ENCODE measurements at regions not wholly inside any gene's neighbourhood (a gene's known extent, or its start where the extent isn't known, plus 50 kb on each side); places are given as distances from the start of the nearest gene placed in this dataset.

GRCh38 chr1:234774971-234775370, 165.0 kb upstream of the IRF2BP2 start:
- Mint-ChIP-seq H3K4me1 (peaks cover 27 to 30% of the 10 kb centered on the region in 2 donors), H3K27me3 (ENCODE audit: low read depth in 3 of 3) (peaks cover 7 to 9% (median 9%) of the 10 kb centered on the region in 3 donors), H3K4me3 (peak overlapping the region in 3 of 5 donors; percentile 38 to 51 (median 39)), H3K27ac (peak overlapping the region in 5 of 6 donors; percentile 25 to 73 (median 51)), H3K9me3 (no peaks in the 10 kb centered on the region), H3K36me3 (no peaks in the 10 kb centered on the region)
- no peak for DNase-seq

DNA sequence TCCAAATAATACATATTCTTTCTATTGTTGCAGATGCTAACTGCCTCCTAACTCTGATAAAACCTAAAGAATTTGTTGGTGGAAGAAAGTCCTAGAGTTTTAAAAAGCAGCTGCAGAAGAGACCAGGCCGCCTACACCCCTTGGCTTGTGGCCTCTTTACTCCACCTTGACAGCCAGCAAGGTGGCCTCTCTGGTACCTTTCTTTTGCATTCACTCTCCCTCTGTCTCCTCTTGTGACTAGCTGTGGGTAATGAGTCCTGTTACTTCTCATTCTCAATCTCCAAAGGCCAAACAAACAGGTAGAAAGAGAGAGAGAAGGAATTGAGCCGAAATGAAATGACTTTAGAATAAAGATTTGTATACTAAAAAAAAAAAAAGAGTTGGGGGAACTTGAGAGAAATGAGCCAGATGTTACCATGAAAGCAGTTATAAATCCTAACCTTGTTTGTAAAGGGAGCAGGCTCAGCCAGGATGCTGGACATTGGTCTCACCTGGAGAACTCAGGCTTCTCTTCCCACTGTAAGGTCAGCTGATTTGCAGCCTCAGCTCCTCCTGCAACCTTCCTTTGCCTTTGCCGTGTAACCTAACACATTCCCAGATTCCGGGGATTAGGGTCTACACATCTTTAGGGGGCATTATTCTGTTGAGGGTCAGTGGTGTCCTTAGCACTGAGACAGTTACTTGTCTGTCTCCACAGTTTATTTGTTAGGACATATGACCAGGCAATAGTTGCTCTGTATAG, 164.1 kb upstream of the IRF2BP2 start:
- DNase-seq: no peak
- Mint-ChIP-seq H3K27ac (peak overlapping the region in 4 of 6 donors; percentile 9 to 96 (median 34)), H3K36me3 (peaks cover 0 to 3% (median 0%) of the 10 kb centered on the region in 3 donors), H3K9me3 (no peaks in the 10 kb centered on the region), H3K27me3 (ENCODE audit: low read depth in 3 of 3) (peaks cover 9% of the 10 kb centered on the region in 3 donors), H3K4me3 (peak overlapping the region in 1 of 5 donors; percentile 43), H3K4me1 (peaks cover 32 to 37% of the 10 kb centered on the region in 2 donors)

GRCh38 chr1:234772345-234773147, 162.6 kb upstream of the IRF2BP2 start:
- peak; percentile 86 to 88 (median 87) for DNase-seq
- Mint-ChIP-seq H3K9me3 (no peaks in the 10 kb centered on the region), H3K27ac (peak overlapping the region; percentile 96 to 99 (median 98)), H3K36me3 (peaks cover 0 to 3% (median 0%) of the 10 kb centered on the region in 3 donors), H3K4me1 (peaks cover 32 to 46% of the 10 kb centered on the region in 2 donors), H3K27me3 (ENCODE audit: low read depth in 3 of 3) (peaks cover 9% of the 10 kb centered on the region in 3 donors), H3K4me3 (peak overlapping the region; percentile 78 to 87 (median 83))

DNA sequence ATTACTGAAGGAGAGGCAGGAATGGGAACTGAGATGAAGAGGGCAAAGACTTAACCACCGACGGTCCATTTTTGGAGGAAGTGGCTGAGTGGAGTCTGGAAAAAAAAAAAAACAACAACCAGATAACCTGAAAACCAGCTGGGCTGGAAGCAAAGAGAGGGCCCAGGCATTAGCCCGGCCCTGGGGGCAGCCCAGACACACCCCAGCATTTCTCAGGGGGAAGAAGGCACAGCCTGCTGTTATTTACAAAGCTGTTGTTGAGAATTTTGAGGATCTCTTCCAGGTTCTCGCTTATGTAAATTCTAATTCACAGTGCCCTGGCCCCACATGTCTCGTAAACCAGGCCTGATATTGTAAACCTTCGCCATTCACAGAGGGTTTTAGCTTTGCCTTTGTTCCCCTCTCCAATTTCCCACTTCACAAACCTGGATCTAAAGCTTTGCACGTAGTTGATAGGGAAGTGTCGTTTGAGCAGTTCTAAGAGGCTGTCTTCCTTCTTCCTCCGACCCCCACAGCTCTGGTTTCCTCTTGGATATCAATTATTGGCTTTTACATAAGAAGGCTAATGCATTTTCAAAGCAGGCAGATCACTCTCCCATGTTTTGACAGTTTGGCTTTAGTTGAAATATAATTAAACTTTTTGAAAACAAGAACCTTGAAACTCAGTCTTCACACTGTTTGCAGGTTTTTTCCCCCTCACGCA, 161.8 kb upstream of the IRF2BP2 start:
- Mint-ChIP-seq H3K4me1 (peaks cover 32 to 53% of the 10 kb centered on the region in 2 donors), H3K4me3 (peak overlapping the region; percentile 78 to 87 (median 83)), H3K9me3 (no peaks in the 10 kb centered on the region), H3K36me3 (peaks cover 0 to 3% (median 0%) of the 10 kb centered on the region in 3 donors), H3K27me3 (ENCODE audit: low read depth in 3 of 3) (peaks cover 9% of the 10 kb centered on the region in 3 donors), H3K27ac (peak overlapping the region; percentile 96 to 99 (median 98))
- no peak for DNase-seq

DNA sequence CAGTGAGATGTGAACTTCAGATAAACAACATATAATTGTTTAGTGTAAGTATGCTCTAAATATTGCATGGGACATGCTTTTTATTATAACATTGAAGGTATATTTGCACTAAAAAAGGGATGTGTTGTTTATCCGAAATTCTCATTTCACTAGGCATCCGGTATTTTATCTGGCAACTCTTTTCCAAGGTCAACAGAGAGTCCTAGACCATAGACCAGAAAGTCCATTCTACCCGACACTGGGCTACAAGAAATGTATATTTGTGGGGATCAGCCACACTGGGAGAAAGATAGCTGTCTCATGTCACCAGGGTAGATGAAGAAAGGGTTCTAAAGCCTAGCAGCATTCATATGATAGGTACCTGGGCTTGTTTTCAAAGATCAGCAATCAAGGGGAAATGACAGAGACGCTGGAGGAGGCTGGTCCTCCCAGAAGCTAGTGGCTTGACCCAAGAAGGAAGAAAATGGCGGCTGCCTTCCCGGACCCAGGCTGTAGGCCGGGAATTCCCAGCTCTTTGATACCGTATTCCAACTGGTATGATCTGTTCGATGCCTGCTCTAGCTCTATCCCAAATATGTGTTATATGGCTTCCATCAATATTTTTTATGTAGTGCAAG, 161.1 kb upstream of the IRF2BP2 start:
- H3K27me3 Mint-ChIP-seq (ENCODE audit: low read depth in 3 of 3): peaks cover 9% of the 10 kb centered on the region in 3 donors
- DNase-seq: no peak
- peak overlapping the region; percentile 14 to 59 (median 51) for H3K4me3 Mint-ChIP-seq
- H3K4me1 Mint-ChIP-seq: peaks cover 32 to 53% of the 10 kb centered on the region in 2 donors
- no peaks in the 10 kb centered on the region for H3K9me3 Mint-ChIP-seq
- peaks cover 0 to 3% (median 0%) of the 10 kb centered on the region in 3 donors for H3K36me3 Mint-ChIP-seq
- peak overlapping the region; percentile 86 to 99 (median 98) for H3K27ac Mint-ChIP-seq

DNA sequence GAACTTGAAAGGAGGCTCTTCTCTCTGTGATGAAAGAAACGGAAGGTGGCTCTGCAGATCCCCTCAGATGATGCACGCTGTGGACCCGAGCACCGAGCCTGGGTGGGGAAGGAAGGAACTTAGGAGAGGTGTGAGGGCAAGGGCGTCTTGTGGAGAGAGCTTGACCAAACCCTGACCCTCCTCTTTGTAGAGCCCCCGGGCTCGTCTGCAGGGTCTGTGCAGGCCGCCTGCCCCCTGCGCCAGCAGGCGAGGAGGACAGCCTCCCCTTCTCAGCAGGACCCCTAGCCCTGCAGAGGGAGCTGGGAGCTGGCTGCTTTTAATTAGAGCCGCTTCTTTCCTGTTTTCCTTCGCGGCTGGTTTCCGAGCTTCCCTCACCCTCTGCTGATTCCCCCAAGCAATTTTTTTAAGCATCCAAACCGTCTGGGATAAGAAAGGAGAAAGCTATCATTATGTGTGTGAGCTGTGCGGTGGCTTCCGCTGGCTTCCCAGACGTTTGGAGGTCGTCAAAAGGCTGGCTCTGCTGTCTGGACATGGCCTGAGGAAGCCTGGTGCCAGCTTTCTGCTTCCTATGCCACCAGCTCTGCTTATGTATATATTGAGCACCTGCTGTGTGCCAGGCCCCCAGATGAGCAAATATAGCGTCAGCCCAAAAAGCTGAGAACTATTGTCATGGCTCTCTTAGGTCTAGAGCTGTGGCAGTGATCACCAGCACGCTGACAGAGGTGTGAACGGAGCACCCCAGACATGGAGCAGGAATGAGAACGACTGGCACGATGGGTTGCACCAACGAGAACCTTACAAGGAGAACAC, 160.2 kb upstream of the IRF2BP2 start:
- peaks cover 32 to 53% of the 10 kb centered on the region in 2 donors for H3K4me1 Mint-ChIP-seq
- no peak for DNase-seq
- peaks cover 9% of the 10 kb centered on the region in 3 donors for H3K27me3 Mint-ChIP-seq (ENCODE audit: low read depth in 3 of 3)
- peak overlapping the region in 4 of 6 donors; percentile 23 to 98 (median 38) for H3K27ac Mint-ChIP-seq
- peaks cover 0 to 3% (median 0%) of the 10 kb centered on the region in 3 donors for H3K36me3 Mint-ChIP-seq
- no peak overlapping the region for H3K4me3 Mint-ChIP-seq
- no peaks in the 10 kb centered on the region for H3K9me3 Mint-ChIP-seq

DNA sequence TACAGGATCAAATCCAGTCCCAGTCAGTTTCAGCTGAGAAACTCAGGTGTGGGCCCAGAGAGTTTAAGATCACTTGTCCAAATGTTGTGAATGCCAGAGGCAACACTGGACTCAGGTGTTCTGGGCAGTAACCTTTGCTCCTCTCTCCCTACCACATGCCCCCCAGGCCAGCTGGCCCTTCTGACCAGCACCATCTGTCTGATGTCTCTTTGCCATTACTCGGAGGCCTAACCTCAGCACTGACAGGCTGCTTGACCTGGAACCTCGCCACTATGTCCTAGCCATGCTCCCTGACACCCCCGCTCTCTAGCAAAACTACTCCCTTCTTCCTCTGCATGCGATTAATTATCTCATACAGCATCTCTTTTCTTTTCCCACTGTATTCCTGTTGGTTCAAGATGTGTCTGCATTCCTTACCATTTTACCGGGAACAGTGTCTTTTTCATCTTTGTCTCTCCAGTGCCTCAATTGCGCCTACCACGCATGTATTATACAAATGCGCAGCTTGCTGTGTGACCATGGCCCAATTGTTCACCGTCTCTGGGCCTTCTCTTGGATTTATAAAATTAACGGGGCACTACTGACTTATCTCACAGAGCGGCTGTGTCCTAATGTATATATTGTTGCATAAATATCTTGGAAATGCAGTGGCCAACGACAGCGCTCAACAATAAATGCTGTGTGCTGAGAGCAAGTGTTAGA, 159.5 kb upstream of the IRF2BP2 start:
- Mint-ChIP-seq H3K36me3 (peaks cover 0 to 3% (median 0%) of the 10 kb centered on the region in 3 donors), H3K4me3 (no peak overlapping the region), H3K4me1 (peaks cover 32 to 53% of the 10 kb centered on the region in 2 donors), H3K27me3 (ENCODE audit: low read depth in 3 of 3) (peaks cover 9 to 10% (median 9%) of the 10 kb centered on the region in 3 donors), H3K9me3 (no peaks in the 10 kb centered on the region), H3K27ac (peak overlapping the region in 3 of 6 donors; percentile 26 to 50 (median 41))
- no peak for DNase-seq

GRCh38 chr1:234768569-234769283, 158.7 kb upstream of the IRF2BP2 start:
- H3K36me3 Mint-ChIP-seq: peaks cover 0 to 3% (median 0%) of the 10 kb centered on the region in 3 donors
- peaks cover 30 to 53% of the 10 kb centered on the region in 2 donors for H3K4me1 Mint-ChIP-seq
- no peak for DNase-seq
- H3K4me3 Mint-ChIP-seq: no peak overlapping the region
- no peaks in the 10 kb centered on the region for H3K9me3 Mint-ChIP-seq
- peaks cover 9 to 13% (median 11%) of the 10 kb centered on the region in 3 donors for H3K27me3 Mint-ChIP-seq (ENCODE audit: low read depth in 3 of 3)
- peak overlapping the region in 1 of 6 donors; percentile 6 for H3K27ac Mint-ChIP-seq

- H3K9me3 Mint-ChIP-seq: no peaks in the 10 kb centered on the region
- DNase-seq: no peak
- H3K36me3 Mint-ChIP-seq: peaks cover 0 to 3% (median 0%) of the 10 kb centered on the region in 3 donors
- H3K4me1 Mint-ChIP-seq: peaks cover 30 to 53% of the 10 kb centered on the region in 2 donors
- H3K27ac Mint-ChIP-seq: peak overlapping the region in 2 of 6 donors; percentile 6 to 32
- H3K27me3 Mint-ChIP-seq (ENCODE audit: low read depth in 3 of 3): peaks cover 9 to 13% (median 11%) of the 10 kb centered on the region in 3 donors
- H3K4me3 Mint-ChIP-seq: no peak overlapping the region
These were observed 158.2 kb upstream of the IRF2BP2 start for GRCh38 chr1:234768171-234768568.

DNA sequence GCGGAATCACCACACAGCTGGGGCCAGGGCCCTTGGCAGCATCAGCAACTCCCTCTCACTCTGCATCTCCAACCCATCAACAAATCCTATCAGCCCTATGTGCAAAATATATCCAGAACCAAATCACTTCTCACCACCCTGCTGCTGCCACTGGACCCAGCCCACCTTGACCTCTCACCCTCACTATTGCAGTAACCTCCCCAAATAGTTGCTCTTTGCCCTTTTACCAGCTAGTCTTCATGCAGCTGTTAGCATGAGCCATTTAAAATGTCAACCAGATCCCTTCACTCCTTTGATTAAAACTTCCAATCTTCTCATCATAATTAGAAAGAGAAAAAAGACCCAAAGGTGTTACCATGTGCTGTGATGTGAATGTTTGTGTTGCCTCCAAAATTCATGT, 155.7 kb upstream of the IRF2BP2 start:
- Mint-ChIP-seq H3K27ac (no peak overlapping the region), H3K4me3 (no peak overlapping the region), H3K36me3 (peaks cover 0 to 3% (median 0%) of the 10 kb centered on the region in 3 donors), H3K4me1 (peaks cover 8 to 28% of the 10 kb centered on the region in 2 donors), H3K9me3 (no peaks in the 10 kb centered on the region), H3K27me3 (ENCODE audit: low read depth in 3 of 3) (peaks cover 2 to 6% (median 4%) of the 10 kb centered on the region in 3 donors)
- no peak for DNase-seq

DNA sequence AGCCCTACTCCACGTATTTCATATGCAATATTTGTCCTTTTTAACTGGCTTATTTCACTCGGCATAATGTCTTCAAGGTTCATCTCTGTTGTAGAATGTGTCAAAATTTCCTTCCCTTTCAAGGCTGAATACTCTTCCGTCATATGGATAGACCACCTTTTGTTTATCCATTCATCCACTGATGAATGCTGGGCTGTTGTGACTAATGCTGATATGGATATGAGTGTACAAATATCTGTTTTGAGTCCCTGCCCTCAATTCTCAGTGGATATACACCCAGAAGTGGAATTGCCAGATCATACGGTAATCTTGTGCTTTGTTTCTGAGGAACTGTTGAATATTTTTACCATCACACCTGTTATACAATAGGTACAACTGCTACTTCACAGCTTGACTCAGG, 155.2 kb upstream of the IRF2BP2 start:
- H3K27me3 Mint-ChIP-seq (ENCODE audit: low read depth in 3 of 3): peaks cover 2 to 8% (median 3%) of the 10 kb centered on the region in 3 donors
- no peaks in the 10 kb centered on the region for H3K9me3 Mint-ChIP-seq
- no peak overlapping the region for H3K4me3 Mint-ChIP-seq
- no peak overlapping the region for H3K27ac Mint-ChIP-seq
- peaks cover 8 to 29% of the 10 kb centered on the region in 2 donors for H3K4me1 Mint-ChIP-seq
- DNase-seq: no peak
- peaks cover 0 to 3% (median 0%) of the 10 kb centered on the region in 3 donors for H3K36me3 Mint-ChIP-seq
